ENCODE measurements at regions not wholly inside any gene's neighbourhood (a gene's known extent, or its start where the extent isn't known, plus 50 kb on each side); places are given as distances from the start of the nearest gene placed in this dataset.

DNA sequence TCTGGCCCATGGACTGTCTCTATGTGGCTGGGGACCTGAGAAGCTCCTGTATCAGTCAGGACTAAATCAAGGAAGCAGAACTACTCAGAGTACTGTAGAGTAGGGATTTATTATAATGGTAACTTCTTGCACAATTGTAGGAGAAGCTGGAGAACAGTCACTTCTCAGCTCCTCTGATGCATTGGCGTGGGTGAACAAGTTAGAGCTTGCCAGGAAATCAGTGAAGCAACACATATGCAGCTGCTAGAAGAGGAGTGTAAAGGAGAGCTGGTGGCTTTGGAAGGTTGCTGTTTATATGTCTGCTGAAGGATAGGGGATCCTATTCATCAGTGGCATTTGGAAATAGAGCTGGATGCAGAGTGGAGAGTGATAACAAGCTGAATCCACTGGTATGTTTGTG lies 215.5 kb upstream of the CWC22 start:
- no peak for DNase-seq (ENCODE audit: low read depth, low spot score)

- no peak for DNase-seq (ENCODE audit: low read depth, low spot score)
These were observed 212.4 kb upstream of the CWC22 start for GRCh38 chr2:180219491-180219890.

- no peak for DNase-seq (ENCODE audit: low read depth, low spot score)
These were observed 201.7 kb upstream of the CWC22 start for GRCh38 chr2:180208841-180209240.

DNA sequence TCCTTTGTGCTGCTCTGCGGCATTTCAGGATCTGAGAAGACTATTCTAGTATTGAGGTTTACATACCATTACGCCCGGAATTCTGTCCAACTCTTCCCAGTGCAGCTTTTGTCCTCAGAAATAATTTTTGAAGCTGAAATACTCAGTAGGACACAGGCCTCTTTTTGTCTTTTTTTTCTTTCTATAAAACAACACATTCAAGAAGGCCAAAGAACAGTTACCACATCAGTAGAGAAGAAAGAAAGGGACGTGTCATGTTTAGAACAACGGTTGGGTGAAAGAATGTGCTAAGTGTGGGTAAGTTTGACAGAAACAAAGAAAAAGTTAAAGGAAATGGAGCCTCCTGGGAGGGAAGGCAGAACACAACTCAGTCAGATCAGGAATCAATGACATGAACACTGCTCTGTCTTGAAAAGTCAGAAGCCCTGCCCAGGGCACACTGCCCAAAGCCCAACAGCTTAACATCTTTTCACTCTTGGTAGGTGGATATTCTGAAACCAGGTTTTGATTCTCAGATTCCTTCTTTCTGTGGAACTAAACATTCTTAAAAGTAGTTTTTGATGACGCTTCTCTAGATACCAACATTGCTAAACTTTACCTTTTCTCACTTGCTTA lies 198.6 kb upstream of the CWC22 start:
- no peak for DNase-seq (ENCODE audit: low read depth, low spot score)

DNA sequence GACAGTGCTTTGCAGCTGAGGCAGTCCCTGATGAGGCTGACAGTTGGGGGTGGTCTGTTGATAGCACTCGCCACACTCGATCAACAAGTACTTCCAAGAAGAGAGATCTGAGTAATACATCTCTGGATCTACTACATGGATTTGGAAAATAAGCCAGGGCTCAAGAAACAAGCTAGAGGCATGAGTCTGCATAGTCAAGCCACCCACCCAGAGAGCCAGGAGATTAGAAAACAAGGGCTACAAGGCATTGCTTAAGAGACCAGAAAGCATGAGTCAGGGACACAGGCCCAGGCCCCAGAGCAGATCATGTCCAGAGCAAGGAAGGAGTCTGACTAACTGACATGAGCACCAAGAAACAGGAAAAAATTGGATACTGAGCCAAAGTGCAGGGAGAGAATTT lies 196.9 kb upstream of the CWC22 start:
- no peak for DNase-seq (ENCODE audit: low read depth, low spot score)

- DNase-seq (ENCODE audit: low read depth, low spot score), result no peak
These were observed 195.4 kb upstream of the CWC22 start for GRCh38 chr2:180202467-180202951.

- no peak for DNase-seq (ENCODE audit: low read depth, low spot score)
These were observed 189.4 kb upstream of the CWC22 start for GRCh38 chr2:180196419-180196977.

DNA sequence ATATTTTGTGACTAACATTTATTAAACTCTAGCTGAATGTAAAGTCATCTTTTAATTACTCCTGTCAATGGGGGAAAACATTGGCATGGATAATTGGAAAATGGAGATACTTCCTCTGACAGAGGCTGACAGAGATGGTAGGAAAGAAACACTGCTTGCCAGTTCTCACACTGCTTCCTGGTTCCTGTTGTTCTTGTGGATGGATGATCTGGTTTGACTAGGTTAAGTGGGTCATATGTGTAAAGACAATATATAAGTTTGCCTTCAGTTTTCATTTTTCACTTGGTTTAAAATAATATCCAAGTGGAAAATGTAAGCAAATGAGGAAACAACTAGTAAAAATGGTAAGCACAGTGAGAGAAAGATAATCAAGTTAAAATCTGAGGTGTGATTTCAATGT lies 188.8 kb upstream of the CWC22 start:
- DNase-seq (ENCODE audit: low read depth, low spot score), result no peak

DNA sequence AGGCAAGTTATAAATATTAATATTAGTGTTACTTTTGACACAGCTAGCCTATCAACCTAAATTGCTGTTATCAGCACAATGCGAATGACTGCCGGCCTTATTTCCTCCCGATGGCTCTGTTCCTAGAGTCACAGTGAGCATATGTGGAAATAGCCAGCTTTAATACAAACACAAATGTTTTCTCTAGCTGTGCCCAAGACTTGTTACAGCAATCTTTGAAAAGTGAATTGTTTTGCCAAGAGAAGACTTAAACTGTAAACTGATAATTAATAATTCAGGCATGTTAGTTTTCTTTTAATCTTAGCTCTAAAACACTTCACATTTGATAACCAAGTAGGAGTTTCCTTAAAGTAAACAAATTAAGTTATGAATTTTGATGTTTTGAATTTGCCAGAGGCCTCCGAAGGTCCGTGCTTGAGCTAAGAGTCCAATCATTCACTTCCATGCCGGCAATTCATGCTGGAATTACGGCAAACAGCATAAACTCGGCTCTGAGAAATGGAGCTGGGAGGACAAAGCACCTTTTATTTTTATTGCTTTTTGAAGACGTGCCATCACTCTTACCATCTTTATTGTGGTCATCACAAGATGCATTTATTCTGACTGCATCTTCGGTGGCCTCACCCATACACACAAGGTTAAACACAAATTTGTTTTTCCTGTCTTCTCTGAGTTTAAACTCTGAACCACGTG lies 184.5 kb upstream of the CWC22 start:
- no peak for DNase-seq (ENCODE audit: low read depth, low spot score)

DNA sequence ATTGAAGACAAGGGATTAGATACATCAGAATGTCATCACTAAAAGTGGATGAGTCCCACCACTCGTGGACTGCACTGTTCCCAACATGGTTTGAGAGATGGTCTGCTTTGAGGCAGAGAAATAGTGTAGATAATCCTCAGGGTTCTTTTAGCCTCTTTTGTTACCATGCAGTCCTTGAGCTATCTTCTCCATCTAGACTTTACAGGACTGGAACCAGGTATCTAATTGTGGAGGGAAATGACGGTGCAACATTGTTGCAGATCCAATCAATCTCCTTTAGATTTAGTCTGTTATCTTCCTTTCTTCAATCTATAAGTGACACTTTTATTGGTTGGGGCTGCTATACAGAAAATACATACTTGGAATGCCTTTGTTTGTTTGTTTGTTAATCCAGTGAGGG lies 183.8 kb upstream of the CWC22 start:
- no peak for DNase-seq (ENCODE audit: low read depth, low spot score)

DNA sequence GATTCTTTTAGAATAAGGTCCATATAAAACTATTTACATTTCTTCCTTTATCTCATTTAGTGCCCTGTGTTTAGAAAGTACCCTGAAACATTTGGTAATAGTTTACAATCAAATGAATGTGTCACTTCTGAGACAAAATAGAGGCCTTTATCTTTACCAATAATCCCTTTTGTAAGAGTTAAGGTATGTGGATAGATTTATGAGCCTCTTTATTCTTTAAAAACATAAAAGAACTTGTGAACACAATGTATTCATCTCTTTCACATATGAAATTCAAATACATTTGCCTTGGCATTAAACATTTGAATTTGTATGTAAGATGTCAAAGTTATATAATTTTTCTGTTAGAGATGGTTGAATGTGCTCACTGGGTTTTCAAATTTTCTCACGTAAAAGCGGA lies 180.5 kb upstream of the CWC22 start:
- DNase-seq (ENCODE audit: low read depth, low spot score), result no peak

DNA sequence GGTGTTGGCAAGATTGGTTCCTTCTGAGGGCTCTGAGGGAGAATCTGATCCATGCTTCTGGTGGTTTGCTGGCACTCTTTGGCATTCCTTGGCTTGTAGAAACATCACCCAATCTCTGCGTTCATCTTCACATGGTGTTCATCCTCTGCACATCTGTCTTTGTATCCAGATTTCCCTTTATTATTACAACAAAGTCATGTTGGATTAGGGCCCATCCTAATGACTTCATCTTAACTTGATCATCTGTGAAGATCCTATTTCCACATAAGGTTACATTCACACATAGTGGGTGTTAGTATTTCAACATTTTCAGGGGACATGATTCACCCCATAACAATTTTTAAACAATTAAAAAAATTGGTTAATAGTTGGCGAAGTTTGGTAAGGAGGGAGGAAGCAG lies 177.4 kb upstream of the CWC22 start:
- DNase-seq (ENCODE audit: low read depth, low spot score), result no peak

GRCh38 chr2:180180511-180180910 lies 173.4 kb upstream of the CWC22 start:
- no peak for DNase-seq (ENCODE audit: low read depth, low spot score)

GRCh38 chr2:180177534-180177933 lies 170.4 kb upstream of the CWC22 start:
- DNase-seq (ENCODE audit: low read depth, low spot score), result no peak

DNA sequence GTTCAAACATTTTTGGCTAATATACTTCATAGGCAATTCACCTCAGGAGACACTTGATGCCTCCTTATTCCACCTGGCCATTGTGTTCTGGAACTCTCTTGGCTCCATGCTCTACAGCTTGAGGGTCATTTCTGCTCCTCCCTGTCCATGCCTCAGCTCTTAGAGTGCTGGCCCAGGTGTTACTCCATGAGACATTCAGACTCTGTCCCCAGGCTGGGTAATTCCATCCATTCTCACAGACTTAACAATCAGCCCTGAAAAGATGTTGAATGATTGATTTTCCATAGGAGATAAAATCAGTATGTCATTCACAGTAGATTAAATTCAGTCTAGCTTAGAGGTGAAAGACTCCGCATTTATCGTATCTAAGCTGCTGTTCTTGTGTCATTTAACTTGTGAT lies 168.6 kb upstream of the CWC22 start:
- no peak for DNase-seq (ENCODE audit: low read depth, low spot score)

- no peak for DNase-seq (ENCODE audit: low read depth, low spot score)
These were observed 167.5 kb upstream of the CWC22 start for GRCh38 chr2:180174580-180174979.

- DNase-seq (ENCODE audit: low read depth, low spot score), result no peak
These were observed 162.4 kb upstream of the CWC22 start for GRCh38 chr2:180169474-180169873.

GRCh38 chr2:180161415-180161814 lies 154.3 kb upstream of the CWC22 start:
- no peak for DNase-seq (ENCODE audit: low read depth, low spot score)

- DNase-seq (ENCODE audit: low read depth, low spot score), result no peak
These were observed 152.8 kb upstream of the CWC22 start for GRCh38 chr2:180159921-180160320.

DNA sequence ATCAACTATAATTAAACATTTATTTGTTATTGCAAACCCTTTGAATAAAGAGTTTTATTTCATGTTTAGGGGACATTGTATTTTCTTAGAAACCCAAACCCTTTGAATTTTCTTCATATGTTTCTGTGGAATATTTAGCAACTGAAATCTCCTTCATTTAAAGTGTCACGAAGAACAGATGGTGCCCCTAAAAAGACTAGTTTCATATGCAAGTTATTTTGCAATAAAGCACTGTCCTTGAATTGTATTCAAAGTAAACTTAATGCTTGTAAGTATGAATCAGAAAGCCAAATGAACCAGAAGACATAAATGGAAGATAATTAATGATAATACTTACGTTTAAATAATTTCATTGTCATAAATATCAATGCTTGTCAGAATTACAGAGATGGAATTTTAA lies 151.9 kb upstream of the CWC22 start:
- DNase-seq (ENCODE audit: low read depth, low spot score), result no peak

GRCh38 chr2:180156651-180157050 lies 149.6 kb upstream of the CWC22 start:
- DNase-seq (ENCODE audit: low read depth, low spot score), result no peak

DNA sequence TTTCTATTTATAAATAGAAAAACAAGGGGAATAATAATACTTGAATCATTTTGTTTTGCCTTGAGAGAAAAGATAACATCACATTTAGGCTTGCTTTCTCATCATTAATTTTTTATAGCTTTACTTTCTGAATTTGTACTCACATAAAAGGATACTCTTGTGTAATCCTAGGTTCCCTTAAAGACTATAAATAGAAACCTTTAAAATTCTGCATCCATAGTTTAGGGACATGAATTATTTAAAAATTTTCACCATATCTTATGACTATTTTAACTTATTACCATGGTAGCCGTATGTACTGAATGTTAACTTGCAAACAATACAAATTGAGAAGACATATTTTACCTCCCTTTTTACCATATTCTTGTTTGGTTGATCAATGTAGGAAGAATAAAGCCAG lies 143.5 kb upstream of the CWC22 start:
- DNase-seq (ENCODE audit: low read depth, low spot score), result no peak

- DNase-seq (ENCODE audit: low read depth, low spot score), result no peak
These were observed 139.4 kb upstream of the CWC22 start for GRCh38 chr2:180146541-180146940.

Data from activated naive CD8-positive, alpha-beta T cell treated with anti-CD3 and anti-CD28 coated beads, Interleukin-2, amount 50 U/mL, for 16 hours (primary cell).